SK-N-SH treated with all-trans-retinoic acid at 6 μM for 48 hours (cell line): ENCODE measurements at regions not wholly inside any gene's neighbourhood (a gene's known extent, or its start where the extent isn't known, plus 50 kb on each side); places are given as distances from the start of the nearest gene placed in this dataset.

Experiments used
- ATAC-seq: fragments of 200-7000 bp; cut with Tn5 transposase; 3 replicates; pipeline ENCODE4 v1.9.1; 2020; ENCODE audit warnings: mild to moderate bottlenecking, moderate library complexity
- ARNTL ChIP-seq: fragments of 450-650 bp; formaldehyde crosslinking; IDR thresholded peaks from 2 replicates; pipeline ENCODE4 v1.5.0; 2020; ENCODE audit warnings: low read depth, mild to moderate bottlenecking, moderate library complexity, borderline replicate concordance
- CSDC2 ChIP-seq: fragments of 250-450 bp; sonication (Bioruptor Pico); IDR thresholded peaks from 2 replicates; pipeline ENCODE4 v1.5.0; 2020; ENCODE audit warnings: mild to moderate bottlenecking, moderate library complexity
- CSRNP3 ChIP-seq: fragments of 250-450 bp; sonication (Bioruptor Pico); IDR thresholded peaks from 2 replicates; pipeline ENCODE4 v1.5.1; 2021; ENCODE audit warnings: mild to moderate bottlenecking, moderate library complexity
- ESRRG ChIP-seq: fragments of 250-450 bp; sonication (Bioruptor Pico); IDR thresholded peaks from 2 replicates; pipeline ENCODE4 v1.6.1; 2021; ENCODE audit warnings: mild to moderate bottlenecking
- GLIS3 ChIP-seq: fragments of 250-450 bp; sonication (Bioruptor Pico); IDR thresholded peaks from 2 replicates; pipeline ENCODE4 v1.5.0; 2020; ENCODE audit warnings: mild to moderate bottlenecking, moderate library complexity
- ISL1 ChIP-seq: fragments of 250-450 bp; sonication (Bioruptor Pico); IDR thresholded peaks from 2 replicates; pipeline ENCODE4 v2.1.2; 2022; ENCODE audit warnings: mild to moderate bottlenecking, moderate library complexity
- OSR1 ChIP-seq: fragments of 250-450 bp; sonication (Bioruptor Pico); IDR thresholded peaks from 2 replicates; pipeline ENCODE4 v1.8.0; 2022; ENCODE audit warnings: moderate library complexity, mild to moderate bottlenecking, inconsistent platforms
- RARB ChIP-seq: fragments of 250-450 bp; sonication (Bioruptor Pico); IDR thresholded peaks from 2 replicates; pipeline ENCODE4 v1.8.0; 2021; ENCODE audit warnings: mild to moderate bottlenecking, moderate library complexity
- SNAI2 ChIP-seq: fragments of 250-450 bp; sonication (Bioruptor Pico); IDR thresholded peaks from 2 replicates; pipeline ENCODE4 v1.5.0; 2020; ENCODE audit warnings: mild to moderate bottlenecking, moderate library complexity
- TCF4 ChIP-seq: fragments of 250-450 bp; sonication (Bioruptor Pico); IDR thresholded peaks from 2 replicates; pipeline ENCODE4 v1.8.0; 2021; ENCODE audit warnings: mild to moderate bottlenecking, moderate library complexity, borderline replicate concordance
- TOX ChIP-seq: fragments of 250-450 bp; sonication (Bioruptor Pico); IDR thresholded peaks from 2 replicates; pipeline ENCODE4 v1.8.0; 2021; ENCODE audit warnings: mild to moderate bottlenecking, moderate library complexity, borderline replicate concordance
- TSHZ2 ChIP-seq: fragments of 250-450 bp; sonication (Bioruptor Pico); IDR thresholded peaks from 2 replicates; pipeline ENCODE4 v1.5.0; 2020; ENCODE audit warnings: mild to moderate bottlenecking, moderate library complexity
- ZC3H10 ChIP-seq: fragments of 250-450 bp; sonication (Bioruptor Pico); IDR thresholded peaks from 2 replicates; pipeline ENCODE4 v1.5.1; 2021; ENCODE audit warnings: mild to moderate bottlenecking, moderate library complexity
- ZFP3 ChIP-seq: fragments of 250-450 bp; sonication (Bioruptor Pico); IDR thresholded peaks from 2 replicates; pipeline ENCODE4 v1.5.0; 2020; ENCODE audit warnings: mild to moderate bottlenecking, moderate library complexity
- ZFP30 ChIP-seq: fragments of 450-650 bp; formaldehyde crosslinking; IDR thresholded peaks from 2 replicates; pipeline ENCODE4 v1.5.0; 2022; ENCODE audit warnings: mild to moderate bottlenecking, moderate library complexity
- ZNF565 ChIP-seq: fragments of 450-650 bp; formaldehyde crosslinking; conservative IDR thresholded peaks from 2 replicates; pipeline ENCODE4 v1.5.0; 2020; ENCODE audit warnings: low read depth, mild to moderate bottlenecking, moderate library complexity
- ZNF70 ChIP-seq: fragments of 450-650 bp; formaldehyde crosslinking; IDR thresholded peaks from 2 replicates; pipeline ENCODE4 v1.5.0; 2020; ENCODE audit warnings: mild to moderate bottlenecking, moderate library complexity
- ZNF8 ChIP-seq: fragments of 450-650 bp; formaldehyde crosslinking; IDR thresholded peaks from 2 replicates; pipeline ENCODE4 v1.5.0; 2020; ENCODE audit warnings: mild to moderate bottlenecking, moderate library complexity
- TF ChIP-seq, protein P1 (sequence below): fragments of 250-450 bp; sonication (Bioruptor Pico); IDR thresholded peaks from 2 replicates; pipeline ENCODE4 v1.8.0; 2021; ENCODE audit warnings: low read depth, mild to moderate bottlenecking, moderate library complexity, borderline replicate concordance
- TF ChIP-seq, protein P2 (sequence below): fragments of 250-450 bp; sonication (Bioruptor Pico); IDR thresholded peaks from 2 replicates; pipeline ENCODE4 v1.5.1; 2020; ENCODE audit warnings: low read depth, mild to moderate bottlenecking, moderate library complexity

DNA sequence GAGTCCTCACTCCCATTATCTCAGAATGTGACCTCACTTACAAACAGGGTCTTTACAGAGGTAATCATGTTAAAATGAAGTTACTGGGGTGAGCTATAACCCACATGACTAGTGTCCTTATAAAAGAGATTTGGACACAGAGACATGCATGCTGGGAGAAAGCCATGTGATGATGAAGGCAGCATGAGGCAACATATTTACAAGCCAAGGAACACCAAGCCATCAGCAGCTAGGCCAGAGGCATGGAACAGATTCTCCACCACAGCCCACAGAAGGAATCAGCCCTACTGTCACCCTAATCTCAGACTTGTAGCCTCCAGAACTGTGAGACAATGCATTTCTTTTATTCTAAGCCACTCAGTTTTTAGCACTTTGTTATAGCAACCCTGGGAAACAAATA lies 171.9 kb downstream of the EN1 start (continued):
- no peak for TF ChIP-seq TSHZ2 (CRISPR knock-in tag)

- TF ChIP-seq ESRRG (CRISPR knock-in tag) (no peak), SNAI2 (CRISPR knock-in tag) (no peak), TOX (no peak), ZNF8 (CRISPR knock-in tag) (no peak), CSDC2 (CRISPR knock-in tag) (no peak), OSR1 (no peak), RARB (no peak), ZC3H10 (no peak), ARNTL (CRISPR knock-in tag) (no peak), ISL1 (no peak), ZFP3 (CRISPR knock-in tag) (no peak)
- TF ChIP-seq, protein P1, sequence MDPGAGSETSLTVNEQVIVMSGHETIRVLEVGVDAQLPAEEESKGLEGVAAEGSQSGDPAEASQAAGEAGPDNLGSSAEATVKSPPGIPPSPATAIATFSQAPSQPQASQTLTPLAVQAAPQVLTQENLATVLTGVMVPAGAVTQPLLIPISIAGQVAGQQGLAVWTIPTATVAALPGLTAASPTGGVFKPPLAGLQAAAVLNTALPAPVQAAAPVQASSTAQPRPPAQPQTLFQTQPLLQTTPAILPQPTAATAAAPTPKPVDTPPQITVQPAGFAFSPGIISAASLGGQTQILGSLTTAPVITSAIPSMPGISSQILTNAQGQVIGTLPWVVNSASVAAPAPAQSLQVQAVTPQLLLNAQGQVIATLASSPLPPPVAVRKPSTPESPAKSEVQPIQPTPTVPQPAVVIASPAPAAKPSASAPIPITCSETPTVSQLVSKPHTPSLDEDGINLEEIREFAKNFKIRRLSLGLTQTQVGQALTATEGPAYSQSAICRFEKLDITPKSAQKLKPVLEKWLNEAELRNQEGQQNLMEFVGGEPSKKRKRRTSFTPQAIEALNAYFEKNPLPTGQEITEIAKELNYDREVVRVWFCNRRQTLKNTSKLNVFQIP, result no peak
- no peak for ATAC-seq
These were observed 174.8 kb downstream of the EN1 start for GRCh38 chr2:118672571-118673158.

DNA sequence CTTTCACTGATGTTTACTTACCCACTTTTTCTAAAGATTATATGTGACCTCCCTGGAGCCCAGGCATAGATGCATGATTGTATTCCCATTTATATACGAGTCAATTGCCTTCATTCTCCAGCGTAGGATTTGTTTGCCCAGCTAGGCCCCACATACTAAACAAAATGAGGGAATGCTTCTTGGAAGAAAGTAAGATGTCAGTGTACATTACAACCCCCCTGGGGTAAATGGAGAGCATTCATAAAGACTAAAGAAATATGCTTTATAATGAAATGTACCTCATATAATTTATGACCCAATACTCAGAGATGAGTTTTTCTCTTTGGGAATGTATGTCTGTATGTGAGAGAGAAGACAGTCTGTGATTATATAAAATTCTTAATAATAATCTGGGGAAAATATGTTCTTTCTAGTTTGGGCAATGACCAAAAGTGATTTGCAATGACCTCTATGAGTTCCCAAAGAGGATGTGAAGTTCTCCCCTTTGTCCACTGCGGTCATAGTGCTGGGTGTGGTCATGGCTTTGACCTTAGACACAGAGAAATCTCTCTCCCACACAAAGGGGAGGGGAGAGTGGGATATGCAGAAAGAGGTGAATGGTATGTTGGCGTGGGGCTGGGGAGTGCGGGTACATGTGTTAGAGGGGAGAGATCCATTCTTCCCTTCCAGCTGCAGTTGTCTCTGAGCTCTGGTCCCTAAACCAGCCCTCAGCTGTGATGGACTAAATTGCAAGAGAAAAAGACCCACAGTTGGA lies 175.6 kb downstream of the EN1 start:
- TF ChIP-seq ZC3H10 (no peak), SNAI2 (CRISPR knock-in tag) (no peak)
- TF ChIP-seq, protein P2, sequence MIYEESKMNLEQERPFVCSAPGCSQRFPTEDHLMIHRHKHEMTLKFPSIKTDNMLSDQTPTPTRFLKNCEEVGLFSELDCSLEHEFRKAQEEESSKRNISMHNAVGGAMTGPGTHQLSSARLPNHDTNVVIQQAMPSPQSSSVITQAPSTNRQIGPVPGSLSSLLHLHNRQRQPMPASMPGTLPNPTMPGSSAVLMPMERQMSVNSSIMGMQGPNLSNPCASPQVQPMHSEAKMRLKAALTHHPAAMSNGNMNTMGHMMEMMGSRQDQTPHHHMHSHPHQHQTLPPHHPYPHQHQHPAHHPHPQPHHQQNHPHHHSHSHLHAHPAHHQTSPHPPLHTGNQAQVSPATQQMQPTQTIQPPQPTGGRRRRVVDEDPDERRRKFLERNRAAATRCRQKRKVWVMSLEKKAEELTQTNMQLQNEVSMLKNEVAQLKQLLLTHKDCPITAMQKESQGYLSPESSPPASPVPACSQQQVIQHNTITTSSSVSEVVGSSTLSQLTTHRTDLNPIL (CRISPR knock-in tag), result no peak
- ATAC-seq, result no peak

DNA sequence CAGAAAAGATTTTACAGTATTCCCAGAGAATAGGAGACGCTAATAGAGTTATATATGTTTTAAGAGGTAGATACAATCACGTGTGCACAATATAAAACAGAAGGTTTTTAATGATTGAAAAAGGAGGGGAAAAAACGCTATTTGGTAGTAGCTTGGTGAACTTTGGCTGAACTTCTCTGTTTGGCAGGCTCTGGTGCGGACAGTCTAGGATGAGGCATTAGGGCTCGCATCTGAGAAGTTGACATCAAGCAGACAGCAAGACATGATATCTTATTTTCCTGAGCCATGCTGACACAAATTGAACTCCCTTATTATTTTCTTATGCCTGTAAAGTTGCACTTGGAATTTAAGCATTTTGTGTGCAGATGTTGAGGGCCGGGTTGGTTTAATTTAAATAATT lies 176.6 kb downstream of the EN1 start:
- peak; percentile 70 for ATAC-seq

More for the DNA sequence above, 176.6 kb downstream of the EN1 start:
- TF ChIP-seq CSRNP3 (CRISPR knock-in tag) (0 out of 2 replicates have a peak, but pooled peaks have one; percentile 16), TOX (peak; percentile 77), ZNF8 (CRISPR knock-in tag) (no peak), ZNF565 (CRISPR knock-in tag) (no peak), OSR1 (no peak), GLIS3 (CRISPR knock-in tag) (no peak), ISL1 (peak; percentile 93), ZFP30 (no peak), CSDC2 (CRISPR knock-in tag) (no peak), RARB (0 out of 2 replicates have a peak, but pooled peaks have one; percentile 71), SNAI2 (CRISPR knock-in tag) (no peak), ZNF70 (CRISPR knock-in tag) (no peak), TSHZ2 (CRISPR knock-in tag) (peak; percentile 92; the same call in 1 of the 2 replicates), ESRRG (CRISPR knock-in tag) (no peak), TCF4 (peak; percentile 86; the same call in 1 of the 2 replicates), ZC3H10 (peak; percentile 41; the same call in 1 of the 2 replicates)
- TF ChIP-seq, protein P1, result peak; percentile 82; the same call in 1 of the 2 replicates
